HFF-Myc (cell line): ENCODE measurements at regions not wholly inside any gene's neighbourhood (a gene's known extent, or its start where the extent isn't known, plus 50 kb on each side); places are given as distances from the start of the nearest gene placed in this dataset.

Experiments used
- DNase-seq: peaks from one replicate; pipeline ENCODE4 v3.0.0-alpha.2; 2011; ENCODE audit warnings: low read depth; ENCODE audit errors: extremely low read depth
- H3K4me3 ChIP-seq: replicated peaks from 2 replicates; pipeline ENCODE4 v1.5.1; 2011; ENCODE audit warnings: low read depth, mild to moderate bottlenecking, control low read depth, low read length
- TF ChIP-seq, protein P1 (sequence below): IDR thresholded peaks from 2 replicates; pipeline ENCODE4 v1.5.1; 2012; ENCODE audit warnings: mild to moderate bottlenecking, low read depth, low read length, control low read depth; ENCODE audit errors: missing control alignments

DNA sequence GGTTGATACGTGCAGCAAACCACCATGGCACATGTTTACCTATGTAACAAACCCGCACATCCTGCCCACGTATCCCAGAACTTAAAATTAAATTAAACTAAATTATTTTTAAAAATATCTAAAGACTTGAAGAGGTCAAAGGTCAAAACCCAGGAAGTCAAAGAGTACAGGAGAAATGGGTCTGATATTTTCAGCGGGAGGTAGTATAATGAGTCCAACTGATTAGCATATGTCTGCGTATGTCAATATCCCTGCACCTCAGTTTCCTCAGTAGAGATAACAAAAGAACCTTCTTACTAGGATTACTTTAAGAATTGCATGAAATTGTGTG lies 133.0 kb downstream of the TMEM26 start:
- no peak overlapping the region for H3K4me3 ChIP-seq
- TF ChIP-seq, protein P1, sequence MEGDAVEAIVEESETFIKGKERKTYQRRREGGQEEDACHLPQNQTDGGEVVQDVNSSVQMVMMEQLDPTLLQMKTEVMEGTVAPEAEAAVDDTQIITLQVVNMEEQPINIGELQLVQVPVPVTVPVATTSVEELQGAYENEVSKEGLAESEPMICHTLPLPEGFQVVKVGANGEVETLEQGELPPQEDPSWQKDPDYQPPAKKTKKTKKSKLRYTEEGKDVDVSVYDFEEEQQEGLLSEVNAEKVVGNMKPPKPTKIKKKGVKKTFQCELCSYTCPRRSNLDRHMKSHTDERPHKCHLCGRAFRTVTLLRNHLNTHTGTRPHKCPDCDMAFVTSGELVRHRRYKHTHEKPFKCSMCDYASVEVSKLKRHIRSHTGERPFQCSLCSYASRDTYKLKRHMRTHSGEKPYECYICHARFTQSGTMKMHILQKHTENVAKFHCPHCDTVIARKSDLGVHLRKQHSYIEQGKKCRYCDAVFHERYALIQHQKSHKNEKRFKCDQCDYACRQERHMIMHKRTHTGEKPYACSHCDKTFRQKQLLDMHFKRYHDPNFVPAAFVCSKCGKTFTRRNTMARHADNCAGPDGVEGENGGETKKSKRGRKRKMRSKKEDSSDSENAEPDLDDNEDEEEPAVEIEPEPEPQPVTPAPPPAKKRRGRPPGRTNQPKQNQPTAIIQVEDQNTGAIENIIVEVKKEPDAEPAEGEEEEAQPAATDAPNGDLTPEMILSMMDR = no peak
- no peak for DNase-seq

DNA sequence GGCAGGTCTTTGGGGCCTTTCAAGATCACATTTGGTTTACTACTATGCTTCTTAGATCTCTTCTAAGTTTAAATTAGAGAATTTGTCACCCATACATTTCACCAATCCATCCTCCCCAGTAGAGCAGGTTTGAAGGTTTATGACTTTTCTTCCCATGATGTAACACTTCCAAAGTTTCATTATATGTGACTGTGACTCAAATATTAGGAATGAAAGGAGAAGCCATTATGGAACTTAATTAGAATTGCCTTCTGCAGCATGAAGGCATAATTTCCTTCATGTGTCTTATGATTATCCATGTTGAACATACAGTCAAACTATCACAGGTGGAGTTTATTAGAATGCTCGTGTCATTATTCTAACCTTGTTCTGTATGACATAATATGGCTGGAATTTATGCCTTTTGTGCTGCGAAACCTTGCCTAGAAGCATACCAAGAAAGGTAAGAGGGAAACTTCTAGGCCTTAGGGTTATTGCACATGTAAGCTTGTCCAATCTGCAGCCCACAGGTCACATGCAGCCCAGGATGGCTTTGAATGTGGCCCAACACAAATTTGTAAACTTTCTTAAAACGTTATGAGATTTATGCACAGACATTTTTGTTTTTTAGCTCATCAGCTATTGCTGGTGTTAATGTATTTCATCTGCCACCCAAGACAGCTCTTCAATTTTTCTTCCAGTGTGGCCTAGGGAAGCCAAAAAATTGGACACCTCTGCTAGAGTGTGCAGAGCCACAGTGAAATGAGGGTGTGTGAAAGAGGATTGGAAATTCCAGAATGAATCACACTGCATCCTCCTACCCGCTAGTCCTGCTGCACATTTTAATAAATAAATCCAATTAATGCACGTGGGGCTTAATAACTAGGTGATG lies 133.6 kb downstream of the TMEM26 start:
- H3K4me3 ChIP-seq = no peak overlapping the region
- TF ChIP-seq, protein P1 = no peak
- no peak for DNase-seq

DNA sequence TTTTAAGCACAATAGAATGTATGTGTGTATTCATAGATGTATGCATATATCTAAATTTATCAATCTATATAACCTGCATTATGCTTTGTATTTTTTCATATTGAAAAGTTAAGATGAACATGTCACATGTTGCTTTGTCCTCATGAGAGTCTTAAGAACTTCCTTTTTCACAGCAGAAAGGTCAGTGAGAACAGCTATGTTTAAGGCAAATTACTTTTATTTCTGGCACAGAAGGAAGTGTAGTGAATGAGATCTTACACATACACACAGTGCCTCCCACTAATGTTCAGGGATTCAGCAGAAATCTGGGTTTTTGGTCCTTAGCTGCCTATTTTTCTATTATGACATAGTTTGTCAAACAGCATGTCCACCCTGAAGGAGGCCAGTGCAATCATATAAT lies 134.8 kb downstream of the TMEM26 start:
- TF ChIP-seq, protein P1 = no peak
- no peak for DNase-seq

DNA sequence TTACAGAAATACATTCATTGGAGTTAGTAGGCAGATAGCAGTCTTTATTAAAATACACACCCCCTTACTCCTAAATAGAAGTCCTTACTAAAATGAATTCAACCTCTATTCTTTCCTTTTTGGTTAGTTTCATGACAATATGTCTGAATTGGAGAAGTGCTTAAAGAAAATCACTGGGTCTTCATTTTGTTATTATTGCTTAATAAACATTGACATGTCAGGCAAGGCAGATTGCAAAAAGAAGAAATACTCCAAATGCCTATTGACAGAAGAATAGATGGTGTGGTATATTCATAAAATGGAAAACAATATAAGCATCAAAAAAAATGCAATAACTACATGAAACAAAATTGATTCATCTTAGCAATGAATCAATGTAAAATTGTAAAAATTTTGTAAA lies 135.5 kb downstream of the TMEM26 start:
- DNase-seq = no peak
- H3K4me3 ChIP-seq = no peak overlapping the region
- TF ChIP-seq, protein P1 = no peak

More for the DNA sequence above, 134.8 kb downstream of the TMEM26 start:
- H3K4me3 ChIP-seq = no peak overlapping the region

DNA sequence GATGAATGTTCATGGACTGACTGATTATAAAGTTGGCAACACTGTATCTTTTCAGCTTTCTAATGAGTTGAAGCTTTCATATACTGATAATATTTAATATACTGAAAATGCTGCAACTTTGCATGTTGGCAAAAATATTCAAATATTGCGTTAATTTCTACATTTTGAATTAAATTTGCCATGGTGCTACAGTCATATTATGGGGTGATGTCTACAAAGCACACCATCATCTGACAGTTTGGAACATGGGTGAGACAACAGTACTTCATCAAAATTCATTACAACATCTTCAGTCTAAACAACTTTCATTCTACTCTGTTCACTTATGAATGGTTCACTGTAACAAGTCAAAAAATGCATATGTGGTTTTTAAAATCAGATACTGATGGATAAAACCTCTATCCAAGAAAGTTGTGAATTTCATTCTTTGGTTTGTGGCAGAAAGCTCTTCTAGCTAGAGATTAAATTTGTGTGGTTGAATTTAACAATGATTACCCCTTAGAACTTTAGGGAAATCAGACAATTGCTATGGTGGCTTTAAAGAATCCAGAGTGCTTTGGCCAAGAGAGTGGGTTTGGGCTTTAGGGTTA lies 136.4 kb downstream of the TMEM26 start:
- no peak overlapping the region for H3K4me3 ChIP-seq
- DNase-seq = no peak
- TF ChIP-seq, protein P1 = no peak

DNA sequence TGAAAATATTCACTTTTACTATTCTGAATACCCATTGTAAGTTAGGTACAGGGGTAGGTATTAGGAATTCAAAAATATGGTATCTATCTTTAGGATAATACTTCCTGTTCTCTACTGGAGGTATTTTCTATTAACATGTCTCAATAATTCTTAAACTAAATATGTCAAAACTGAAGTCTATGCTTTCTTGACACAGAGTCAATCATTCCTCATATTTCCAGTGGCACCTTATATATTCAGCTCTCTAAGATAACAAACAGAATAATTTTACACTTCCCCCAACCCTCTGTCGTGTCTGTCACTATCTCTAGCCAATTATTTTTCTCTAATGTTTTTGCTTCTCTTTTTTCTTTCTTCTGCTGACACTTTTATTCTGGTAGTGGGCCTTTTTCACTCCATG lies 138.9 kb downstream of the TMEM26 start:
- no peak for DNase-seq
- TF ChIP-seq, protein P1 = no peak
- H3K4me3 ChIP-seq = no peak overlapping the region

DNA sequence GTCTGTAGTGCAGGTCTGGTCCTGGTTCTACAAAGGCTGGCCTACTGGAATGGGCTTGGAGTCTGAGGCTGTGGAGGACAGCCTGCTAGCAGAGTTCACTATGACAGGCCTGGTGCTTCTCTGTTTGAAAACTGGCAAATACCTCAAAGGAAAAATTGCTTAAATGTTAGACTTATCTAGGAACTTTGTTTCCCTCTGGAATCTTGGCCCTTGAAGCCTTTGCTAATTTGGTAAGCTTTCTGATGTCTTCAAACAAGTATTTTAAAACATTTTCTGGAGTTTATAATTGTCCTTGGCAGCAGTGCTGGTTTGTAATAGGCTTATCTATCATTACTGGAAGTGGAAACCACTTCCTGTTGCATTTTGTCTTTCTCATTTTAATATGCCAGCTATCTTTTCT lies 139.7 kb downstream of the TMEM26 start:
- H3K4me3 ChIP-seq = no peak overlapping the region
- no peak for DNase-seq
- TF ChIP-seq, protein P1 = no peak
